Activated gamma-delta T cell treated with Interleukin-2 at 50 U/mL for 16 hours (primary cell): ENCODE measurements at regions not wholly inside any gene's neighbourhood (a gene's known extent, or its start where the extent isn't known, plus 50 kb on each side); places are given as distances from the start of the nearest gene placed in this dataset.

Experiments used
- DNase-seq: peaks from one replicate; pipeline ENCODE4 v3.0.0-alpha.2; 2020

DNA sequence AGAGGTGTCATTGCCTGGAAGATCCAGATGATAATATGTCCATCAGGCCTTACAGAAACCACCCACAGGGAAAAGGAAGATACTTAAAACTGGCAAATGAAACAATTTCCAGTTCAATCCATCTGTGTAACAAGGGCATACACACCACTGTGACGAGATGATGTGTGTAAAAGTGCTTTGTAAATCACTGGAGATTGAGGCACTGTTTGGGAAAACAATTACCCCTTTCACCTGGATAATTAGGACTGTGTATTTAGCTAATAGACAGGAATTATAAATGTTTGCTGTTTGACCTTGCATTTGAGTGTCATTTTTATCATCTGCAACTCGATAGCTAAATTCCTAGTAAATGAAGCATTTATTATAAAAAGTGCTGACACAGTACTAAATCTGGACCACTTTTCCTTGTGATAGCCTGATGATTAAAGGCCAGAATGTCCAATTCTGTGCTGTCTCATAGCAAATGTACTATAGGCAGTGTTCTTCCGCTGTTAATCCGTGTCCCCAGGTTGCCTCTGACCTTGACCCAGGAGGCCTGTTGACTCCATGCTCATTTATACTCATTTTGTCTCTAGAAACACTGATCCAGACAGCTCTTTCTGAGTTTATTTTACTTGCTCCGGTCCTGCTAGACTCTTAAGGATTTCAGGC, 105.8 kb downstream of the LACC1 start:
- DNase-seq: no peak

DNA sequence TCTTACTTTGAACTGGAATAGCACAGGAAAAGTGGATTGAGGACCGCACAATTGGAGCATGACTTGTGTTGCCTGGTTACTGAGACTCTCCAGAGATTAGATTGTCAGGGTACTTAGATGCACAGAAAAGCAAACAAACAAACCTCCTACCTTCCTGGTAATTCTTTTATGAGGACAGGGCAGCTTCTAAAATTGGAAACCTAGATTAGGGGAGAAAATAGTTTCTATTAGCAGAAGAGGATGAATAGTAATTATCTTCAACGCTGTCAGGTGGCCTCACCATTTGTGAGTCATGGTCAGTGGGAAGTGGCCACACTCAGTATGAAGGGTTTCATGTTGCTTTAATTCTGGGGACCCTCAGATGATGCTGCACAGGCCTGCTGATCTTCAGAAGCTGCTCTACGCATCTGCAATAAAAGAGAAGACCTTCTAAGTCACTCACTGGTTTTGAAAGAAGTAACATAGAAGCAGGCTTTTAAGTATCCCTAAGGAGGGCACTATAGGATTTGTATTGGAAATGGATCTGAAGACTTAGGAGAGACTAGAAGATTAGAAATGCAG, 106.8 kb downstream of the LACC1 start:
- no peak for DNase-seq

DNA sequence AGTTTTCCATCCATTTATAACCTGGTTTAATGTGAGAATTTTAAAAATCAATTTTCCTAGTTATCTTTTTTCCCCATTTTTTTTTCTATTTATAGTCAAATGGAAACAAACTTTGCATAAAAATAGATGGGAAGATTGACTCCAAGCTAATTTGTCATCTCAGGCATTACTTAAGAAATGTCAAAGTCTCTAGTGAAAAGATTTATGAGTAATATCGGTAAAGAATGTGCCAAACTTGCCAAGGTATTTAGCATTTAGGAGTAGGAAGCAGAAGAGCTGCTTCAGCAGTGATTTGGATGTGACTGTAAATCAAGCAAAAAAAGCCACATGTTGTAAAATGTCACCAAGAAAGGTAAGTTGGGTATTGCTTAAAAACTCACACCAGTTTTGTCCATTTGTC, 108.6 kb downstream of the LACC1 start:
- DNase-seq: no peak

DNA sequence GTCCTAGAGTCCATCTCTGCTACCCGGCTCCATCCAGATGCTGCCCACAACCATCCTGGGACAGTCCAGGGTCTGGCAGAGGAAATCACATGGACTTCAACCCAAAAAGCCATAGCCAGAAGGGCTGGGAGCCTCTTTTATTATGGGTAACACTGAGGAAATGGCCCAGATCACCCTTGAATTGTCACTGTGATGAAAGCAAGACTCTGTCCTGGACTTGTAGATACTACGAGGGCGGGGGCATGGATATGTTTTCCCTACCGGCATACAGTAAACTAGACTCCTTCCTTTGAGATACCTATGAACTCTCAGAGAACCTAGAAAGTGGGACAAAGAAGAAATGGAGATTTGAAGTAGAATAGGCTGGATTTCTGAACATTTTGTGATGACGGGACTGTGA, 110.3 kb downstream of the LACC1 start:
- DNase-seq: no peak

DNA sequence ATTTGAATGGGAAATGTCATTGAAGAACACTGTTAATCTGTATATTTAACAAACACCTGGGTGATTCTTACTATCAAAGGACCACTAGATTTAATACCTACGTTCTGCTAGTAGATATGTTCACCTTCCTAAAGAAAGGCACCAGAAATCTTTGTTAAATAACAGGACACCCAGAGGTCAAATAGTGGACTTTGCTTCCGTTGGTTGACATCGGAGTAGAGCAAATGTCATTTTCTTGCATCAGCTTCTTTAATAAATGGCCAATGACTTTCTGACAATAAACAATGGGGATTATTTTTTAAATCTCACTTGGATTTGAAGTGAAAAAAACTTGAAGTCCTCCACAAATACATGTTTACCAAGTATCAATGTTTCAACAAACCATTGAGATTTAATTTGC, 111.1 kb downstream of the LACC1 start:
- no peak for DNase-seq

DNA sequence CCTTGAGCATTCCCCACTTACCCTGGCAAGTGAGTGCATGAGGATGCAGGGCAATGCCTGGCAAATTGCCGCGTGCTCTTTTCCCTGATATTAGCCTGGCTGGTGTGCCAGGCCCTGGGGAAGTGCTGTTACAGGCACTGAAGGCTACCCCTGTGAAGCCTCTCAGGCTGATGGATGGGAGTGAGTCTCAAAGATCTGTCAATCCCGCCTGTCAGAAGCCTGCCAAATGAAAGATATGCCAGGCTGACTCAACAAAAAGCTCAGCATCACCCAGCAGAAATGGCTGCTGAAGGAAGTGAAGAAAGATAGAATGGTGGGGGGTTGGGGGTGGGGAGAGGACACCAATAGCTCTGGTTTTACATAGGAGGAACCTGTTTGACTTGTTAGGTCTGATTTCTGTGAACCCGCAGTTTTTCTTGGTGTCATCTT, 112.1 kb downstream of the LACC1 start:
- no peak for DNase-seq

DNA sequence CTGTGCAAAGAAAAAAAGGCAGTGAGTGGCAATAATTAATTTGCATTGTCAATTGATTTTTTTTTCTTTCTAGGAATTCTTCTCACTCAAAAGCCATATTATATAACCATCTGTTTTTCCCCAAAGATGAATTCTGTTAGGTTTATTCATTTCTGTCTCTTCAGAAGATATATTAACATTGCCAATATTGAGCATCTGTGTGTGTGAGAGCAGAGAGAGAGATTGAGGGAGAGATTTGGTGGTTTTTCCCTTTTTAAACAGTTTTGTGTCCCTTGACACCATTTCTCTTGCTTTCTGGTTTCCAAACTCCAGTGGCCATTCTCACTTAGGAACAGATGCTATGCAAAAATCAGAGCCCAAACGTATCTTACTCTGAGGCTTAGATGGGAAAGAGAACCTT, 112.5 kb downstream of the LACC1 start:
- no peak for DNase-seq

DNA sequence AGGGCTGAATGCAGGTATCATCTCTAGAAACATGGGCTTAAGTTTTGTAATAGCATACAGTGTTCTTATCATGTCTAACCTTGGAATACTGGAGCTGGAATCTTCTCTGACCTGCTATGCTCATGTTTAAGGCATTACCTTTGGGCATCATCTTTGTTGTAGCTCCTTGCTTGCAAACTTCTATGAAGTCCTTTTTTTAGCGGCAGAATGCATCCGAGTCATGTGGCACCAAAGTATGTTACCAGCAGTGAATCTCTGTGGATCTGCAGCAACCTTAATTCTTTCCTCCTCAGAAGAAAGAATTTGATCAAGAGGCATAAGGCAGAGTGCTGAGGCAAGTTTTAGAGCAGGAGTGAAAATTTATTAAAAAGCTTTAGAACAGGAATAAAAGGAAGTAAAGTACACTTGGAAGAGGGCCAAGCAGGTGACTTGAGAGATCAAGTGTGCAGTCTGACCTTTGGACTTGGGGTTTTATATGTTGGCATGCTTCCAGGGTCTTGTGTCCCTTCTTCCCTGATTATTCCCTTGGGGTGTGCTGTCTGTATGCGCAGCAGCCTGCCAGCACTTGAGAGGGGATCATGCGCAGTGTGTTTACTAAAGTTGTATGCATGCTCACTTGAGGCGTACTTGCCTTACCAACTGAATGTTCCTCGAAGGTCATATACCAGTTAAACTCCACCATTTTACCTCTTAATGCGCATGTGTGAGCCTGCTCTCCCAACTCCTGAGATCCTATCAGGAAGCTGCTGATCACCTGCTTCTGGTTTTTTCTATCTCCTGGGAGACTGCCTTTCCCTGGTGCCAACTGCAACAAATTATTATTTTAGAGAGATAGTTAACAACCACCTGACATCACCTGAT, 115.5 kb downstream of the LACC1 start:
- DNase-seq: no peak

DNA sequence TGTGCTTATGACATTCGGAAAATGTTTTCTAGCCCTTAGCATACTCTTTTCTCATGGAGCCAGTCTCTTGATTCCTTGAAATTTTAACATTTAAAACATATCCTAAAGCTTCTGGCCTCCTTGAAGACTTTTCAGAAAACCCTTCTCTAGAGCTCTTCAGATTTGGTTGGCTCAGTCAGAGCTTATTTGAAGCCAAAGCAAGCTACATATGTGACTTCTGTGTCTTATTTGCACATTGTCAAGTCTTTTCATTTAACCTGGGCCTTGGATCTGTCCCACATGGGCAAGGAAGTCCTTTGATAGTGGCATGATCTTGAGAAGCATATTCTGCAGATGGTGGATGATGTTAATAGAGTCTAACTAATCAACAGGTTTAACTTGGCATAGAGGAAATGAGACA, 116.5 kb downstream of the LACC1 start:
- DNase-seq: no peak

DNA sequence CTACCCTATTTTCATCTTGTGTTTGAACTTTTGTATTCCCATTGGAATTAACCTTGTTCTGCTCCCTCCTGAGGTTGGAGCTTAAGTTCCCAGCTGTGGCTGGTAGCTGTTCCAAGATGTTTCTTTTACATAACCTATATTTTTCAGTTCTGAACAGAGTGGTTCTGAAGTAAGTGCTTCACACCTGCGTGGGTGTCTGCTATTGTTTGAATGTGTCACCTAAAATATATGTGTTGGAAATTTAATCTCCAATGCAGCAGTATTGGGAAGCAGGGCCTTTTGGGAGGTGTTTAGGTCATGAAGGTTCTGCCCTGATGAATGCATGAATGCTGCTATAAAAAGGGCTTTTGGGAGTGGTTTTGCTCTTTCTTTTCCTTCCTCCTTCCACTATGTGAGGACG, 123.8 kb downstream of the LACC1 start:
- no peak for DNase-seq

DNA sequence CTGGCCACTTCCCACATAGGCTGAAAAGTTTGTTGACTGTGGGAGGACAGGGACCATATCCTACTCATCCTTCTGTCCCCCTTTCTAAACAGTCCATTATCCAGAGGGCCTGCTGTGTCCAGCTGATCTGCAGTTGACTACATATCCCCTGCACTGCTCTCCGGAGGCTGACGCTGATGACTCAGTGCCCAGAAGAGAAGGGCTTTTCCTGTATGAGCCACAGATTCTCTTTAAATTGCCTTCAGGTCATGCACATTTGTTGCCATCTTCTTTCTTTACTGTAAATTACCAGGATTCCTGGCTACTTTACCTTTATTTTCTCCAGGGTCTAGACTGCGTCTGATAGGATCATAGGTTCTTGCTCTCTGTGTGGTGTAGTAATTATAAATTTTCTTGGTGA, 125.2 kb downstream of the LACC1 start:
- no peak for DNase-seq

DNA sequence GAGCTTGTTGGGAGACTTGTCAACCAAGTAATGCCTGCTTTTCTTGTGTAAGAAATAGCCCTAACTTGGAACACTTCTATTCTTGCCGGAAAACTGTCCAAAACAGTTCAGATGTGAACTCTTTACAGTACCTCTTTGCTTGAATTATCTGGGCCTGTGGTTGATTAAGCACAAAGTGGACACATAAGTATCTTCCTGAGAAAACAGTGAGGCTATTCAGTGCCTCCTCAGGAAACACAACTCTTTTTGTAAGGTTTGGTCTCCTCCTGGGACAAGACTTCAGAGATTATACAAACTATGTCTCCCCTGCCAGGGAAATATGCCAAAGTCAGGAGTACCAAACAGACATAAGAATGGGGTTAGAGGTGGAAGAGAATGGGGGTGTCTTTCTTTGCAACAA, 127.7 kb downstream of the LACC1 start:
- no peak for DNase-seq

DNA sequence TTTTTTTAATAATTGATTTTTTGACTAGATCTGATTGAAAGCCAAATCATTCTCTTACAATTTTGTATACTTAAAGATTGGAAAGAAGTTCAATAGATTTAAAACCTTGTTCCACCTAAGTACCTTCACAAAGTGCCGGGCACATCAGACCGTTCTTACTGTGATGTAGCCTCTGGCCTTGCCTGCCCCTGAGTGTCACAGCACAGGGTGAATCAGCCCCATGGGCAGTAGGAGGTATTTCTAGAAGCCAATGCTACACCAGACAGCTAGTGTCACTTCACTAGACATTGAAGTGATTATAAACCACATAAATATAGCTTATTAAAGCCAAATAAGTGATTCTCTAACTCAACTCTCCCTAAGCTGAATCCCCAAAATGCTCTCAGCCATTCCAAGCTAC, 131.3 kb downstream of the LACC1 start:
- no peak for DNase-seq

DNA sequence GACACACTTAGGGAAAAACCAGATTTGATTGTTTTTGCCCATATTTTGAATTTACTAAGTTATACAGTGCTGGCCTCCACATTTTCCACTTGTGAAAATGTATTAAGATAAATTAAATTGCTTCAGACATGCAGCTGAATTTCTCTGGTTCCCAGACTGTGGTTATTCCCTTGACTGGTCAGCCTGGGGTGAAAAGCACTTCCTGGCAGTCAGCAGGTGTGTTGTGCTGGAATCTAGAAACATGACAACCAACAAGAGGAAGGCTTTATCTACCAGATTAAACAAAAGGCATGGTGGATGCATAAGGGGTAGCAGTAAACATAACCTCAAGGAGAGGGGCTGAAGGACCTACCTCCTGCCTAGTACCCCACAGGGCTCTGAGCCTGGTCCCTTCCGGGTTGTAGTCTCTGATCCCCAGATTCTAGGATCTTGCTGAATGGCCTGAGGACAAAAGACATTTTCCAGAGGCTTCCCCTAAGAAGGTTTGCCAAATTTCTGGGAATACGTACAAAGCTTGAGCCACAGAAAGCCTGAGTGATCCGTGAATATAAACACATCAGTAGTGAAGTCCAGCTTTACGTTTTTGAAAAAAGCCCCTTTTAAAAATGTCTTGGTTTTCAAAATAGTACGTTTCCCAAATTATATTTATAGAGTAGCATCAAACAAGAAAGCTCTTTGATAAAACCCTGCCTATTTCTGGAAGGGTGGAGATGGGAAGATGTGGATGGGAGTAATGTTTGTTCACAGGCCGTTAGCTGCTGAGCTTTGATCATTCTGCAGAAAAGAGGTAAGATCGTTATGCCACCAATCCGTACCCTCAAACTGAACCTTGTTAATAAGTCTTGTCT, 133.4 kb downstream of the LACC1 start:
- no peak for DNase-seq

DNA sequence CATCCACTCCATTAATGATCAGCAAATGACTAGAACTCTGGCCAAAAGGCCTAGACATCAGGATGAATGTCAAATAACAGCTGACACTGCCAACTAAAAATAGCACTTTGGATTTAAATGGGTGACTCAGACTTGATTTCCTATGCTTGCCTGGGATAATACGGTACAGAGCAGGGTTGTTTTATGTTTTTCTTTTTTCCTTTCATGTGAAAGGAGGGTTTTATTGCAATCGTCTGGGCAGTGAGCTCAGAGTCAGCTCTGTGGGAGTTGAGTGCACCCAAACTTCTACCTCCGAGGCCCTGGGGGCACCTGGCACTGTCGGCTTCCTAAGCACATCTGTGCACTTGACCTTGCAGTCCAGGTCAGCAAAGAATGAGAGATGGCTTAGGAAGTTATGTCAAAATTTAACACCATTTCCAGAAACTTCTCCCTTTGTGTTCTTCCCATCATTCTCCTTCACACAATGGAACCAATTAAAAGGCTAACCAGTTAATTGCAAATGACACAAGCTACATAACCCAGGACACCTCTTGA, 134.1 kb downstream of the LACC1 start:
- no peak for DNase-seq

DNA sequence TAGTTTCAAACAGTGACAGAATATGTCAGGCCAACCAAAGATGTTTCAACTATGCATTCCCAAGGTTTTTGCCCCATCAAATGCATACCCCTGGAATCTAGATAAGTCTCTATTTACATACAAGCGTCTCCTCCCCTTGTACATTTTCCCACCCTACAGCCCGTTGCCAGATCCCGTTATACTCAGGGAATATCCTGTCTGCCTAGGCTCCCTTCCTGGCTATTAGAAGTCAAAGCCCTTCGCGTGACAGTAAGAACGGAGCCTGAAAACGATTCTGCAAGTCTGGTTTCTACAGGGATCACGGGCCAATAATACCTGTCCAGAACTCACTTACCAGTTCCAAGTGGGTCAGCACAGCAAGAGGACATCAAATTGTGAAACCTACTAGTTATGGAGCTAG, 134.8 kb downstream of the LACC1 start:
- no peak for DNase-seq

DNA sequence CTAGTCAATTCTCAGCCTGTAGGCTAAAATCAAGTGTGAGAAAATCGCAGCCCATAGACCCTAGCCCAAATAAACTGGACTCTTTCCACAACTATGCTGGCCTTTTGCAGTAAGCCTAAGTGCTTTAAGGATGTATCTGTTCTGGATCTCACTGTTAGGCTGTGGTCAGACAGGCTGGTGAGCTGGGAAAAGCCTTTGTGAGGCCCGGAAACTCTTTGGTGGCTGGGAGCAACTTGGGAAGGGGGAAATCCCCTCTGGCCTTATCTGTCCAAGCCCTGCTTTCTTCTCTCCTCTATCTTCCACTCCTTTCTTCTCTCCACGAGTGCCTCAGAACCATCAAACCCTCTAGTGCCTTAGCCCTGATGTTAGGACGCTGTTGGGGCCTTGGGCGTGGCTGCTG, 135.4 kb downstream of the LACC1 start:
- no peak for DNase-seq

DNA sequence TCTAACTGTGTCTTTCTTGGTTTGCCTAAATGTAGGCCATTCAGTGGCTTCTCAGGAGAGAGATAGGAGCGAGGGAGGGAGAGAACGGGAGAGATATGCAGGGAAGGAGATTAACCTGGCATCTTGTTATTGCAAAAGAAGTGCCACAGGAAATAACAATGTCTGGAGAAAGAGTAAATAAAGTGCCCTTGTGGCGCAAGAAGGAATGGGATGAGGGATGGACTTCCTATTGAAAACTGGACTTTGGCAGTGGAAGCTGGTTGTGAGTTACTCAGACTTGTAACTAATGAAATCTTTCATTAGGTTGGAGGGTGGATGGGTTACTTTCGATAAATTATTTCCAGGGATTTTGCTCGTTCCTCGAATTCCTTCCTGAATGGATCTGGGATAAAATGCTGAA, 136.1 kb downstream of the LACC1 start:
- no peak for DNase-seq

DNA sequence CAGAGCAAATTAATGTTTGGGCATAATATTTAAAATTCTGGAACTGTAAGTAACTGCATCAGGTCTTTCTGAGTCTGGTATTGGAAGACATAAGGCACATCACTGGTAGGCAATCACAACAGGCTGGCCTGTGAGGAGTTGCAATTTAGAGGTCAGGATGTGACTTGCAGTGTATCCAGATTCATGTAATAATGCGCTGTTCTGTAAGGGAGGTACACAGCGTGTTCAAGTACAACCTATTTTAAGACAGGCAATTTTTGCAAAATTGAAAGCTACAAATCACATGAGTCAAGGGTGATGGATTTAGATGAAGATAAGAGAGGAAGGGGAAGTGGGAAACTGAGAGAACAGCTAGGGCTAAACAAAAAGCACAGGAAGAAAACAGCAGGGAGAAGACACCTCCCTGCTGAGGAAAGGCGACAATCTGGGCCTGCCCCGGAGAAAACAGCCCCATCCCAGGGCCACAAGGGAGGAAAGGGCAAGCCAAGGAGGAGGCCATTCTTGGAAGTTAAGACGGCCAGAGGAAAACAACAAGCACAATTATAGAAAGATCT, 138.1 kb downstream of the LACC1 start:
- no peak for DNase-seq

DNA sequence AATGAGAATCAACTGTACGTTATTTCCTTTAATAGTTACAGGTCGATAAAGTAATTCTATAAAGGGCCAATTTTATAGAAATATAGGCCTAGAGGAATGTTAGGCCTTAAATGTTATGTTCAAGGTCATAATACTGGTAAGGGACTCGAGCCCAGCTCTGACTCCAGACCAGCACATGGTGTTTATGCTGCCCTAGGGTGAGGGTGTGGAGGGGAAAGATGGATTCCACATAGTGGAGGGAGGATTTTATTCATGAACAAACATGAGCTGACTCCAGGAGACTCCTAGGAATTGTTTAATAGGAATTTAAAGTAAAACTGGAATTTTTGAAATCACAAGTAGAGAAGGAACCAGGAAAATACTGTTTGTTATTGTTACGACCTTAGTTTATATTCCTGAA, 139.9 kb downstream of the LACC1 start:
- no peak for DNase-seq

DNA sequence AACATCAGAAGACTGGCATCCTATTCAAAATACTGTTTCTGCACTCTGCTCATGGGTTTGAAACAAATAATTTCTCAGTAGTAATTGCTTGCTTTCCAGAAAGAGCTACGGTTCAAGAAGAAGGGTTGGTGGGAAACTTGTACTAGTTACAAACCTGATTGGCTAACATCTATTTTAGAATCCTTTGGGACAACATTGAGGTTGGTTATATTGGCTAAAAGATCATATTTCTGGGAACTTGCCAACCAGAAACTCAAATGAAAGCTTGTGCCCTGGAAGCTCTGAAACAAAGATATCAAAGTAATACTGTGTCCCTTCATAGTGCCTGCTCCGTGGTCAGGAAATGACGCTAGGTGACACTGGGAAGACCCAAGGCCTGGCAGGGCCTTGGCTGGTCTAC, 141.7 kb downstream of the LACC1 start:
- DNase-seq: no peak

DNA sequence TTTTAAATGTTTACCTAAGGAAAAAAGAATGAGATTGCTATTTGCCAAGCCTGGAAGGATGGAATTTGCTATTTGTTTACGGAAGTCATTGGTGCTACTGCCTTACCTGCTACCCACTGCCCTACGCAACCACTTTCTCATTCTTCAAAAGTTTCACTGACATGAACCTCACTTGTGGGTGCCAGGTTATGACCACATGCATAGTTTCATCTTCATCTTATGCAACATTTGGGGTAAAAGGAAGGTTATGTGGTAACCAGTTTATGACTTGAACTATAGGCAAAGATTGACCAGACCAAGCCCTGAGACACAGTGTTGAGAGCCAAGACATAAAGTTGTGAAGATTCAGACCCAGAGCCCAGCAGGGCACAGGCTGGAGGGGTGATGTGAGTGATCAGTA, 142.5 kb downstream of the LACC1 start:
- no peak for DNase-seq
